Glutamatergic neuron (in vitro differentiated cells): ENCODE measurements at regions not wholly inside any gene's neighbourhood (a gene's known extent, or its start where the extent isn't known, plus 50 kb on each side); places are given as distances from the start of the nearest gene placed in this dataset.
A peak's percentile ranks its signal among the peaks of the same experiment; 100 is the strongest.

ENCODE experiments used
- DNase-seq: peaks from one replicate; pipeline ENCODE4 v3.0.0; 2022
- H3K27ac Mint-ChIP-seq: one replicate; pipeline ENCODE4 v1.8.0; 2020; ENCODE audit warnings: mild to moderate bottlenecking, mixed read lengths, inconsistent platforms; ENCODE audit not compliant: unreplicated experiment
- H3K27me3 Mint-ChIP-seq: one replicate; pipeline ENCODE4 v1.8.0; 2020; ENCODE audit warnings: mild to moderate bottlenecking, moderate library complexity, mixed read lengths, inconsistent platforms; ENCODE audit not compliant: unreplicated experiment
- H3K36me3 Mint-ChIP-seq: one replicate; pipeline ENCODE4 v1.8.0; 2020; ENCODE audit warnings: mild to moderate bottlenecking, mixed read lengths, inconsistent platforms; ENCODE audit not compliant: unreplicated experiment
- H3K4me1 Mint-ChIP-seq: one replicate; pipeline ENCODE4 v1.8.0; 2020; ENCODE audit warnings: mild to moderate bottlenecking, low read depth, mixed read lengths, inconsistent platforms; ENCODE audit not compliant: unreplicated experiment
- H3K4me3 Mint-ChIP-seq: one replicate; pipeline ENCODE4 v1.8.0; 2020; ENCODE audit warnings: mild to moderate bottlenecking, mixed read lengths, inconsistent platforms; ENCODE audit not compliant: unreplicated experiment
- H3K9me3 Mint-ChIP-seq: one replicate; pipeline ENCODE4 v1.8.0; 2020; ENCODE audit warnings: mild to moderate bottlenecking, moderate library complexity, mixed read lengths, inconsistent platforms; ENCODE audit not compliant: unreplicated experiment
- CTCF ChIP-seq: fragments of 200-600 bp; sonication (generic); IDR thresholded peaks from one replicate; pipeline ENCODE4 v1.5.0; 2021; ENCODE audit not compliant: partially characterized antibody, unreplicated experiment

- H3K4me1 Mint-ChIP-seq, result peaks cover 14% of the 10 kb centered on the region
- no peaks in the 10 kb centered on the region for H3K36me3 Mint-ChIP-seq
- no peak overlapping the region for H3K4me3 Mint-ChIP-seq
- peak overlapping the region; percentile 62 for H3K27ac Mint-ChIP-seq
- H3K9me3 Mint-ChIP-seq, result peaks cover 4% of the 10 kb centered on the region
- DNase-seq, result no peak
- no peaks in the 10 kb centered on the region for H3K27me3 Mint-ChIP-seq
- no peak for TF ChIP-seq CTCF
Observed at GRCh38 chr5:103425686-103426454, 136.7 kb downstream of the NUDT12 start.

GRCh38 chr5:103424453-103425205 is 138.0 kb downstream of the NUDT12 start:
- peaks cover 14% of the 10 kb centered on the region for H3K4me1 Mint-ChIP-seq
- H3K4me3 Mint-ChIP-seq, result no peak overlapping the region

GRCh38 chr5:103424026-103424425 is 138.6 kb downstream of the NUDT12 start:
- Mint-ChIP-seq H3K4me3 (no peak overlapping the region), H3K9me3 (peaks cover 4% of the 10 kb centered on the region), H3K4me1 (peaks cover 14% of the 10 kb centered on the region), H3K36me3 (no peaks in the 10 kb centered on the region), H3K27me3 (no peaks in the 10 kb centered on the region), H3K27ac (no peak overlapping the region)
- TF ChIP-seq CTCF, result no peak
- DNase-seq, result no peak

More at GRCh38 chr5:103424453-103425205, 138.0 kb downstream of the NUDT12 start:
- TF ChIP-seq CTCF, result no peak
- Mint-ChIP-seq H3K27ac (peak overlapping the region; percentile 62), H3K9me3 (peaks cover 4% of the 10 kb centered on the region), H3K27me3 (no peaks in the 10 kb centered on the region), H3K36me3 (no peaks in the 10 kb centered on the region)
- DNase-seq, result no peak

- Mint-ChIP-seq H3K27me3 (no peaks in the 10 kb centered on the region), H3K9me3 (peaks cover 4% of the 10 kb centered on the region), H3K36me3 (no peaks in the 10 kb centered on the region), H3K4me1 (peaks cover 14% of the 10 kb centered on the region), H3K4me3 (no peak overlapping the region), H3K27ac (no peak overlapping the region)
- DNase-seq, result no peak
- no peak for TF ChIP-seq CTCF
Observed at GRCh38 chr5:103422756-103423155, 139.8 kb downstream of the NUDT12 start.

- Mint-ChIP-seq H3K27me3 (no peaks in the 10 kb centered on the region), H3K4me3 (no peak overlapping the region), H3K9me3 (no peaks in the 10 kb centered on the region), H3K27ac (no peak overlapping the region), H3K4me1 (no peaks in the 10 kb centered on the region), H3K36me3 (no peaks in the 10 kb centered on the region)
- DNase-seq, result no peak
- TF ChIP-seq CTCF, result no peak
Observed at GRCh38 chr5:103414604-103415003, 148.0 kb downstream of the NUDT12 start.
